ENCODE measurements at regions not wholly inside any gene's neighbourhood (a gene's known extent, or its start where the extent isn't known, plus 50 kb on each side); places are given as distances from the start of the nearest gene placed in this dataset.

DNA sequence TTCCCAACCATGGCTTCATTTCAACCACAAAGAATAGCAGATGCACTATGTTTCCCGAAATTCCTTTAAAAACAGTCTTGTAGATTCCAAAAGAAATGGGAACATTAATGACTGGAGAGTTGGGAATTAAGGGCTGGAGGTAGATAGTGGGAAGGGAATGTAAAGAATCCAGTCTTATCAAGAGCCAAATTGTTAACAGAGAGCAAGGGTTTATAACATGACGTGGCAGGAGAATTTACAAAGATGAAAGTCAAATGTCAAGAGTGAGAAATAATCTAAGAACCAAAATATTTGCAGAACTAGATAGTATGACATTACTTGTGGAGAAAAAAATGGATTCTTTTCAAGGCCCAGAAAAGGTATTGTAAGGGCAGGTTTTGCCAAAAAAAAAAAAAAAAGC, 200.9 kb downstream of the GRIN2B start:
- Histone ChIP-seq H3K36me3 (no peaks in the 10 kb centered on the region), H3K4me1 (no peaks in the 10 kb centered on the region), H3K27ac (no peak overlapping the region), H3K4me3 (no peak overlapping the region), H3K27me3 (no peaks in the 10 kb centered on the region), H3K9me3 (no peaks in the 10 kb centered on the region)
- TF ChIP-seq, protein P1, sequence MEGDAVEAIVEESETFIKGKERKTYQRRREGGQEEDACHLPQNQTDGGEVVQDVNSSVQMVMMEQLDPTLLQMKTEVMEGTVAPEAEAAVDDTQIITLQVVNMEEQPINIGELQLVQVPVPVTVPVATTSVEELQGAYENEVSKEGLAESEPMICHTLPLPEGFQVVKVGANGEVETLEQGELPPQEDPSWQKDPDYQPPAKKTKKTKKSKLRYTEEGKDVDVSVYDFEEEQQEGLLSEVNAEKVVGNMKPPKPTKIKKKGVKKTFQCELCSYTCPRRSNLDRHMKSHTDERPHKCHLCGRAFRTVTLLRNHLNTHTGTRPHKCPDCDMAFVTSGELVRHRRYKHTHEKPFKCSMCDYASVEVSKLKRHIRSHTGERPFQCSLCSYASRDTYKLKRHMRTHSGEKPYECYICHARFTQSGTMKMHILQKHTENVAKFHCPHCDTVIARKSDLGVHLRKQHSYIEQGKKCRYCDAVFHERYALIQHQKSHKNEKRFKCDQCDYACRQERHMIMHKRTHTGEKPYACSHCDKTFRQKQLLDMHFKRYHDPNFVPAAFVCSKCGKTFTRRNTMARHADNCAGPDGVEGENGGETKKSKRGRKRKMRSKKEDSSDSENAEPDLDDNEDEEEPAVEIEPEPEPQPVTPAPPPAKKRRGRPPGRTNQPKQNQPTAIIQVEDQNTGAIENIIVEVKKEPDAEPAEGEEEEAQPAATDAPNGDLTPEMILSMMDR (IDR thresholded peaks at IDR 0.05) = no peak
- no peak for DNase-seq (ENCODE audit: low spot score)

DNA sequence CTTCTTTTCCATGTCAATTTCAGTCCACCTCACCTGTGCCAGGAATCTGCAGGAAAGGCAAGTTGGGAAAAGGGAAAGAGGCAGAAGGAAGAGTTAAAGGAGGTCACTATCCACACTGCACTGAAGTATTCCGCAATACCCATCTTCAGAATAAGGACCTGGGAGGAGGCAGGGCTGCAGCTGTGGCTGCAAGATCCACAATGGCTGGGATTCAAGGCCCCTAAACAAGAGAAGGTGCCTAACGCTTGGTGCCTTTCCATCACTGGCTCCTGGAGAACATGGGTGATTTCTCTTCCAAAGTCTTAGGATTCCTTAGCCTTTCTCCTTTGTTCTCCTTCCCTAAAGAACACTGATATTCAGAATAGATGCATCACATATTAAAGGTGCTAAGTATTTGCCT, 204.0 kb downstream of the GRIN2B start:
- no peaks in the 10 kb centered on the region for H3K4me1 ChIP-seq
- TF ChIP-seq, protein P1 (IDR thresholded peaks at IDR 0.05) = no peak

DNA sequence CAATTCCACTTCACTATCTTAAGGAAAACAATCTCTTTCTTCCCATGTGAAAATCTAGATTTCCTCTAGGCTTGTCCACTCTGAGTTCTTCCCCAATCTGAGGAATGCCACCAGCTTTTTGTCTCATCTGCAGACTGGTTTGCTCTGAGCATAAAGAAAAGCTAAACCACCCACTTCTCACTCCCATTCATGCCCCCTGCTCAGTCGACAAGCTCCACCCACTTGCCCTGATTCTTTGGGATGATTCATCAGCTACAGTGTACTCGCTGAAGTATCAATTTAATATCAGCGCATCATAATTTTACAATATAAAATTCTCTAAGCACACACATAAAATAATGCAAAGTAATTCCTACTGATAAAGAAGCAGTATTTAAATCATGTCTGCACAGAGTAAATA, 209.1 kb downstream of the GRIN2B start:
- H3K4me3 ChIP-seq = no peak overlapping the region
- no peaks in the 10 kb centered on the region for H3K27me3 ChIP-seq
- H3K27ac ChIP-seq = no peak overlapping the region
- no peak for DNase-seq (ENCODE audit: low spot score)
- no peaks in the 10 kb centered on the region for H3K36me3 ChIP-seq
- TF ChIP-seq, protein P1 (IDR thresholded peaks at IDR 0.05) = no peak
- H3K9me3 ChIP-seq = no peaks in the 10 kb centered on the region
- no peaks in the 10 kb centered on the region for H3K4me1 ChIP-seq

More for the DNA sequence above, 204.0 kb downstream of the GRIN2B start:
- Histone ChIP-seq H3K4me3 (no peak overlapping the region), H3K36me3 (no peaks in the 10 kb centered on the region), H3K27ac (no peak overlapping the region), H3K9me3 (no peaks in the 10 kb centered on the region), H3K27me3 (no peaks in the 10 kb centered on the region)
- no peak for DNase-seq (ENCODE audit: low spot score)

DNA sequence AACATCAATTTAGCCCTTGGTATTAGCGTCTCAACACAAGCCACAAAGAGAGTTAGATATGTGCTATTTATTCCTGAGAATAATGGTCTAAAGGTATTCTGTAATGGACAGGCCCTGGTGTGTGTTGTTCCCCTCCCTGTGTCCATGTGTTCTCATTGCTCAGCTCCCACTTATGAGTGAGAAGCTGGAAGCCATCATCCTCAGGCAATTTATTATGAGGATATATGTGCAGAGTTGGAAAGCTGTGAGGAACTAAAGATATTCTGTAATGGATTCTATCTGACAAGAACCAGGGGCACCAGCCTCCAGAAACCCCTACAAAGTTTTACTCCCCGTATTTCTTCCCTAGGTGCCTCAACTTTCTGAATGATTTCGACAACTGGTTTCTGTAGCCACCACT, 210.8 kb downstream of the GRIN2B start:
- TF ChIP-seq, protein P1 (IDR thresholded peaks at IDR 0.05) = no peak
- Histone ChIP-seq H3K27me3 (no peaks in the 10 kb centered on the region), H3K4me1 (no peaks in the 10 kb centered on the region), H3K27ac (no peak overlapping the region), H3K4me3 (no peak overlapping the region), H3K9me3 (no peaks in the 10 kb centered on the region), H3K36me3 (no peaks in the 10 kb centered on the region)
- no peak for DNase-seq (ENCODE audit: low spot score)

DNA sequence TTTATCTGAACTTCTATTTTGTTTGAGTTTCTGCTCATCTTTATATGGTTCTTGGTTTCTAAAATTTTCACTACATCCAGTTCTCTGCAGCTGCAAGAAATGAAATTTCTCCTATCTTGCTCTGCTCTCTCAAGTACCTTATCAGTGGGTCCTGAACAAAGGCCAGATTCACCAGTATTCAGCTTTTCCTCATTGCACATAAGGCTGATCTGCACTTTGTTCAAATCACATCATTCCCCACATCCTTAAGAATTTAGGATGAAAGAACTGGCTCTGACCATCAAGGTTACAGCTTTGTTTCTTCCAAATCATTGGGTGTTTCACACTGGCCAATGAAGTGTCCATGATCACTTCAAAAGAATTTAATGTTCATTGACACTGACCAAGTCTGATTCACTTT, 211.4 kb downstream of the GRIN2B start:
- TF ChIP-seq, protein P1 (IDR thresholded peaks at IDR 0.05) = no peak
- Histone ChIP-seq H3K27me3 (no peaks in the 10 kb centered on the region), H3K4me1 (no peaks in the 10 kb centered on the region), H3K4me3 (no peak overlapping the region), H3K36me3 (no peaks in the 10 kb centered on the region), H3K9me3 (no peaks in the 10 kb centered on the region), H3K27ac (no peak overlapping the region)
- no peak for DNase-seq (ENCODE audit: low spot score)

DNA sequence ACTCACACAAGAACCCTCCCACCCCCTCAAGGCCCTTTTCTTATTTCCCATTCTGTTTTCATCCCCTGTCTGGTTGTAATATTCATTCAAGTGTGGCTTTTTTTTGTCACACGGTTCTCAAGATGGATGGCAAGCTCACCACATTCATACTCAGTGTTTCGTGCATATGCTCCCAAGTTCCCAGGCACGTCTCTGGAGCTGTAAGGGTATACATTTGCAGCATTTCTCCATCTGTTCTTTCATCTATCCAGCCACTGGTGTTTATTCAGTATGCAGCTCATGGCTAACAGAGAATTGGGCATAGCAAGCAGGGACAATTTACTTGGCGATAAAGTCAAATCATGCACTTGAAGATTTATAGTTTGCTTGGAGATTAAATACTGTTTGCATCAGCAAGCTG, 212.1 kb downstream of the GRIN2B start:
- TF ChIP-seq, protein P1 (IDR thresholded peaks at IDR 0.05) = no peak
- Histone ChIP-seq H3K27me3 (no peaks in the 10 kb centered on the region), H3K4me3 (no peak overlapping the region), H3K9me3 (no peaks in the 10 kb centered on the region), H3K27ac (no peak overlapping the region), H3K4me1 (no peaks in the 10 kb centered on the region), H3K36me3 (no peaks in the 10 kb centered on the region)
- DNase-seq (ENCODE audit: low spot score) = no peak

Measured in right atrium auricular region (tissue), 2 donors.